RKO (cell line): ENCODE measurements at regions not wholly inside any gene's neighbourhood (a gene's known extent, or its start where the extent isn't known, plus 50 kb on each side); places are given as distances from the start of the nearest gene placed in this dataset.
"Not testable (repeated sequence)": the region's sequence is repeated elsewhere in the genome, so short reads cannot be mapped to it uniquely, and the experiment has no call there.

Experiments used
- DNase-seq: peaks from one replicate; pipeline ENCODE4 v3.0.0-alpha.2; 2016; ENCODE audit warnings: low spot score

DNA sequence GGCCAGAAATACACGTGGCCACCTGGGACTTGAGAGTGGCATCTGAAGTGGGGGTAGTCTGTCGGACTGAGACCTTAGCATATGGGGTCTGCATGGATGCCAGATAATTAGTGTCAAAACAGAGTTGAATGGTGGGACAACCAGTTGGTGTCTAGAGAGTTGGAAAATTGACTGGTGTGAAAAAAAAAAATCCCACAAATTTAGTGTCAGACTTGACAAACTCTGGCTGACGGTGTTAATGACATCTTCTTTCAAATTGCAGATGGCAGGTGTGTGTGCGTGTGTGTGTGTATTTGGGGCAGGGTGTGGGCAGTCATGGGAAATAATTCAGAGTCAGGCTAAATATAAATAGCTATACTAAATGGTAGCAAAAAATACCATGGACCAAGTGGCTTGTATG lies 365.4 kb upstream of the RGPD4 start:
- no peak for DNase-seq

DNA sequence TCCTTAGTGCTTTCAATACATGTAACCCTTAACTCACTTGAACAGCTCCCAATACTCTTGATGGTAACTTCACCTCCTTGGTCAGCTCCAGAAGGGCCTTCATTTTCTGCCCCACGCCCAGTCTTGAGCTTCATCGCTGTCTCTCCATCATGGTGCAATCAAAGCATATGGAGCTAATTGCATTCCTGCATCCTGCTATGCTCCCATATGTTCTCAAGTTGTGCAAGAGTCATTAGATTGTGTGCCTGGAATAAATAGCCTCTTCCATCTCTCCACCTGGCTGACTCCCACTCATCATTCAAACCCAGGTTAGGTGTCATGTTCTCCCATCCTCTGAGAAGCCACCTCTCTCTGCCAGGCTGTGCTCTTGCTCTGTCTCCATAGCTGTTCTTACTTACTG lies 364.5 kb upstream of the RGPD4 start:
- no peak for DNase-seq

DNA sequence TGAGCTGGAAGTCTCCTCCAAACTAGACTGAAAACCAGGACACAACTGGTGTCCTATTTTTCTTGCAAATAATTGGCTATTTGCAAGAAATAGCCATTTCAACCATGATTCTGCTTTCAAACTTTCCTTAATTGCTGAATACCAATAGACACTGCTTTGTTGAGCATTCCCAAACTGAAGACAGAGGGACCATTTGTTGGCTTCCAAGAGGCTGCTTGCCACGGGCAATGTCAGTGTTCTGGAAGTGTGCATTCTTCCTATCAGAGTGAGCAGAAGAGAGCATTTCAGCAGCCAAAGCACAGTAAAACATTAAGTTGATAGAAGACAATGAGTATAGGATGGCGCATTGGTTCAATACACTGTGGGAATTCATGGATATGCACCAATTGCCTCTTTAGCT lies 360.5 kb upstream of the RGPD4 start:
- no peak for DNase-seq

DNA sequence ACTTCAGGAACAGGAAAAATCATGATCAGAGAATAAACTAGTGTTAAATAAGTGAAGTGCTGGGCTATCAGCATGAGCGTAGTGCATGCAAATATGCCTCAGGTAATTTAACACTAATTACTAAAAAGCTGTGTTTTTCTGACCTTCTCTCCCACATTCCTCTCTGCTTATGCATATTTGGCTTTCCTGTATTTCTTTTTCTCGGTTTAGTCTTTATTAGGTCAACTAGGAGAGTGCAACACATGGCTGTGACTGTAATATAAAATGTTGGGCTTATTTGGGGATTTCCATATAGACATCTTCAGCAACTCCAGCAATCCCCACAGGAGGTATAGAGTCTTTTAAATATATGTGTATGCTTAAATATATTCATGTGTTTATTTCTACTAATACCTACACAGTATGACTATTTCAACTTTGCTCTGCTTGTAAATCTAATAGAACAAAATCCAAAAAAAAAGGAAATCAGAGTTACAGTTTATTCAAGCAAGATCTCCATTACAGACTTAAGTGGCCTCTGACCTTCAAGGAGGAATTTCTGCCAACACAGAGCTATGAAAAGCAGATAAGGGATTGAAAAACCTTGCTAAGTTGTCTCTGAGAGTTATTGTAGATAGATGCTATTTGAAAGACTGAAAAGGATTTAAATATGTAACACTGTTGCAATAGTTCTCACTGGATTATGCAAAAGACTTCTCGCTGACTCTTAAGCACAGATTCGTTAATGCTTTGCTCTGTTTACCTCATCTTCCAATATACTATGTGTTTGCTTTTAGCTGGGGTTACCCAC lies 359.5 kb upstream of the RGPD4 start:
- no peak for DNase-seq

DNA sequence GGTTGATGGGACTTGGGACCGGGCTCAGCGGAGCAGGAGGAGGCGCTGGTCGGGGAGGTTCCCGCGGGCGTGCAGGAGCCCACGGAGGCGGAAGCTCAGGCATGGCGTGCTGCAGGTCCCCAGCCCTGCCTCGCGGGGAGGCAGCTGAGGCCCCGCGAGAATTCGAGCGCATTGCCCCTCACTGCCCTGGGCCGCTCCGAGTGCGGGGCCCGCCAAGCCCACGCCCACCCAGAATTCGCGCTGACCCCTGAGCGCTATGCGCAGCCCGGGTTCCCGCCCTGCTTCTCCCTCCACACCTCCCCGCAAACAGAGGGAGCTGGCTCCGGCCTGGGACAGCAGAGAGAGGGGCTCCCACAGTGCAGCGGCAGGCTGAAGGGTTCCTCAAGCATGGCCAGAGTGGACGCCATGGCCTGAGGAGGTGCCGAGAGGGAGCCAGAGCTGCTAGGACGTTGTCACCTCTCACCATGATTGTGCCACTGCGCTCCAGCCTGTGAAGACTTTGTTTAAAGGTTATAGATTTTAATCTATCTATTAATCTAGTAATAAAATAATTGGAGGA lies 357.2 kb upstream of the RGPD4 start:
- no peak for DNase-seq

DNA sequence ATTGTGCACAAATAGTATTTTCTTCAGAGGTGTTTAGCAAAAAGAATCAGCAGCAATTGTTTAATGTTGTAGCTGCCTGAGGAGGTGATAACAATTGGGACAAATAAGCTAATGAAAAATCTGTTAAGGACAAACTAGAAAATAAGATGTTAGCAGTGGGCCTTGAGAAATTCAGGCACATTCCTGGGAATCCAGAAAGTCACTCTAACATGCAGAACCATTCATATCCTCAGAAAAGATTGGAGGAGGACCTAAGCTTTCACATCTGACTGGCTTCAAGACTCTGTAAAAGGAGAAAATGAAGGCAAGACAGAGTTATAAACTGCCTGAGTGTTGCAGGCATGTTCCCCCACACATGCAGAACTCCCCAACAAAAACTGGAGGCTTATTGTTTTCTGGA lies 353.5 kb upstream of the RGPD4 start:
- no peak for DNase-seq

DNA sequence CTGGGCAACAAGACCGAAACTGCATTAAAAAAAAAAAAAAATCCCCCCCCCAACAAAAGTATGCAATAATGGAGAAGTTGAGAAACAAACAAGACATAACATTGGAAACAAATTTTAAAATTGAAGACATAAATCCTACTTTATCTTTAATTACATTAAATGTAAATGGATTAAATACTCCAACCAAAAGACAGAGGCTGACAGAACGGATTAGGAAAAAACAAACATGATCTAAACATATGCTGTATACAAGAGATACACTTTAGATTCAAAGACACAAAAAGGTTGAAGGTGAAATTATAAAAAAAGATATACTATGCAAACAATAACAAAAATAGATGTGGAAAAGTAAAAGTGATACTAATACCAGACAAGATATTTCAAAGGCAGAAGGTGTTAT lies 350.8 kb upstream of the RGPD4 start:
- no peak for DNase-seq

DNA sequence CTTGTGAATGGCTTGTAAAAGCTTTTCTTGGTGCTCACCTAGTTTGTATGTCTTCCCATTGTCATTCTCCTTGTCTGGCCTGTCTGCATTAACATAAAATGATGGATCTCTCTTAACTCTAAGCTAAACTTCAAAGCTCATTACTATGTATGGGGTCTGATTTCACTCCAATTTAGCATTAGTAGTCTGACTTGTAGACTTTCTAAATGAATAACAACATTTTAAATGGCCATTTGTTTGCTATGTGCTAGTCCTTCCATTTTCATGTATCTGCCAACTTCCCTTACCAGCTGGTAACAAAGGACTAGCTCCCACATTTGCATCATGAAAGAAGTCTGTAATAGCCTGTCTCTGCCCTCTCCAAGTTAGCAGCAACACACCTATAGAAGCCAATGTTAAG lies 324.2 kb upstream of the RGPD4 start:
- no peak for DNase-seq

DNA sequence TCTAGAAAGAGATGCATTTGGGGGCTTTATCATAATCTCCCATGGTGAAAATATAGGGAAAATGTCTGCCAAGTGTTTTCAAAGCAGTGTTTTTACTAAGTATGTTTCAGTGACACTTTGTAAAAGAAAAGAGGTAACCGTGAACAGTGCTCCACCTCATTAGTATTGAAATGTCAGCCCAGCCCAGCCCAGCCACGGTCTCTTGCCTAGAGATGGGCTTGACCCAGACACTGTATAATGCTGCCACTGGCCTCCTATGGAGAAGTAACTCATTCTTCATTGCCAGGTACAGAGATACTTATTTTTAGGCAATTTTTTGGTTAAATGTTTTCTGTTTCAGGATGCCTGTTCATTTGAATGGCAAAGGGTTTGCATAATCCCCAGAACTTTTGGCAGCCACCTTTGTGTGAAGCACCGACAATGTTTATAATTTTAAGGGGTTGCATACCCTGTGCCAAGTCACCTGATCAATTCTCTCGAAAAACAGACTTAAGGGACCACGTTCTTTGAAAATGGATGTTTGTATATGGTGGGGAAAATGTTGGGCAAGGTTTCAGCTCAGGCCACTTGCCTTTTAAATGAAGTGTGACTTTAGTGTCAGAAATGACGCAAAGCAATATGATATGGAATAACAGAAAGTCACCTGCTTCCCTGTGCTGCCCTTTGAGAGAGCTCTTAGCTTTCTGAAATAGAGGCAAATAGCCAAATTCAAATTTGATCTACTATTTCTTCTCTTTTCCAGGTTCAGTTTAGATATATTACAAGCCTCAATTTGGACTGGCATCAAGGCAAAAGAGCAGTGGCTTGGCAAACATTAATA lies 314.5 kb upstream of the RGPD4 start:
- no peak for DNase-seq

DNA sequence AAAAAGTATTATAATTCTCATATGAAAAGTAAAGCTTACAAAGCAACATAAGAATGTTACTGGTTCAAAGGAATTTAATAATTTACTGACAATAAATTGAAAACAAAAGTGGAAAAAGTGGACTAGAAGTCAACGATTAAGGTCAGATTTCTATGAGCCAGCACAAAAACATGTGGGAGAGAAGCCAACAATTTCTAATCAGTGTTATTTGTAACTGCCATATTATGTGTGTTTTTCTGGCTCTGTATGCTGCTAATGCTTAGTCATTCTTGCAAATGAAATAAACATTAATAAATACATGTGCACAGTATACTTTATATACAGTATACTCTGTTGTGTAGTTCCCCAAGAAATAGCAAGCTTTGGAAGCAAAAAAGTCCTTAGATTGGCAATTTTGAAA lies 301.3 kb upstream of the RGPD4 start:
- DNase-seq: no peak

DNA sequence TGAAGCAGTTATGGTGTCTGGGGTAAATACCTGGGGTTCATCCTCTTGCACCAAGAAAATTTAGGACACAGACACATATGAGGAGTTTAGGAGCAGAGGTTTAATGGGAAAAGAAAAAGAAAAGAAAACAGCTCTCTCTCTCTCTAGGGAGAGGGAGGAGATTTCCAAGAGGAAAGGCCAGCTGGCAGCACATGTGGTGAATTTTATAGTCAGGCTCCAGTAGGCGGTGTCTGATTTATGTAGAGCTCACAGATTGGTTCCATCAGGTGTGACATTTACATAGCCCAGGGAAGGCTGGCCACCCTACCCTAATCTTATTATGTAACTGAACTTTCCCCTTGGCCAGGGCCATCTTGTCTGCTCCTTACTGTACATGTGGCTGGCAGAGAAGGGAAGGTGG lies 297.5 kb upstream of the RGPD4 start:
- peak; percentile 19 for DNase-seq

DNA sequence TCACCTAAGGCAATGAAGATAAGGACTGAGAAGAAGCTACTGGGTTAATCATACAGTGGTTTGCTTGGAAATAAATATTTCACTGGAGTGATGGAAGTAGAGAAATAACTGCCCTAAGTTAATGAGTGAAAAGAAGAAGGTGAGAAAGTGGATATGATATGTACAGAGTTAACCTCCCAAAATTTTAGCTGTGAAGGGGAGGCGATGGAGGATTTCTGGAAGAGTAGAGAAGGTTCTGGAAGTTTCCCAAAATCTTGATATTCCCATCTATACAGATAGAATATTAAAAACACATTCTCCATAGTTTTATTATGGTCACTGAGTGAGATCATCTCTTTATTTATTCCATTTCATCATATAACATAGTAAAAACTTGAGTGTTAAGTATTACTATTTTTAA lies 296.6 kb upstream of the RGPD4 start:
- DNase-seq: no peak

DNA sequence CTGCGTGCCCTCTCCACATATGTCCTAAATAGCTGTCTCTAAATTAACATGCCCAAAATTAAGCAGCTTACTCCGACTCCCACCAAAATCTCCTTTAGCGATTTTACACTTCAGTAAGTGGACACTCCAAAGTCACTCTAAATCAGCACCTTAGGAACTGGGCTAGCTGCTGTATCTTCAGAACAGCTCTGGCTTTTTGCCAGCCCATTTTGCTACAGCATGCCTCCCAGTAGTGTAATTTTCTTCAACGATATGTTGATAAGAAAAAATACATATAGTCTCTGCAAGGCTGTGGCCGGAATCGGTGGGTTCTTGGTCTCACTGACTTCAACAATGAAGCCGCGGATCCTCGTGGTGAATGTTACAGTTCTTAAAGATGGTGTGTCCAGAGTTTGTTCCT lies 291.8 kb upstream of the RGPD4 start:
- DNase-seq: no peak

DNA sequence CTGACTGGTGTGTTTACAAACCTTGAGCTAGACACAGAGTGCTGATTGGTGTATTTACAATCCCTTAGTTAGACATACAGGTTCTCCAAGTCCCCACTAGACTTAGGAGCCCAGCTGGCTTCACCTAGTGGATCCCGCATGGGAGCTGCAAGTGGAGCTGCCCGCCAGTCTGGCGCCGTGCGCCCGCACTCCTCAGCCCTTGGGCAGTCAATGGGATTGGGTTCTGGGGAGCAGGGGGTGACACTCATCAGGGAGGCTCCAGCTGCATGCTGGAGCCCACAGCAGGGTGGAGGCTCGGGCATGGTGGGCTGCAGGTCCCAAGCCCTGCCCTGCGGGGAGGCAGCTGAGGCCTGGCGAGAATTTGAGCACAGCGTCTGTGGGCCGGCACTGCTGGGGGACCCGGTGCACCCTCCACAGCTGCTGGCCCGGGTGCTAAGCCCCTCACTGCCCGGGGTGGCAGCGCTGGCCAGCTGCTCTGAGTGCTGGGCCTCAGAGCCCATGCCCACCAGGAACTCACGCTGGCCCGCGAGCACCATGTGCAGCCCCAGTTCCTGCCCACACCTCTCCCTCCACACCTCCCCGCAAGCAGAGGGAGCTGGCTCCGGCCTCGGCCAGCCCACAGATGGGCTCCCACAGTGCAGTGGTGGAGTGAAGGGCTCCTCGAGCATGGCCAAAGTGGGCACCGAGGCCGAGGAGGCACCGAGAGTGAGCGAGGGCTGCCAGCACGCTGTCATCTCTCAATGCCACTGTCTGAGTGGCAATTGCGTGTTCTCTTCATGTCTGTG lies 290.6 kb upstream of the RGPD4 start:
- not testable (repeated sequence) for DNase-seq

DNA sequence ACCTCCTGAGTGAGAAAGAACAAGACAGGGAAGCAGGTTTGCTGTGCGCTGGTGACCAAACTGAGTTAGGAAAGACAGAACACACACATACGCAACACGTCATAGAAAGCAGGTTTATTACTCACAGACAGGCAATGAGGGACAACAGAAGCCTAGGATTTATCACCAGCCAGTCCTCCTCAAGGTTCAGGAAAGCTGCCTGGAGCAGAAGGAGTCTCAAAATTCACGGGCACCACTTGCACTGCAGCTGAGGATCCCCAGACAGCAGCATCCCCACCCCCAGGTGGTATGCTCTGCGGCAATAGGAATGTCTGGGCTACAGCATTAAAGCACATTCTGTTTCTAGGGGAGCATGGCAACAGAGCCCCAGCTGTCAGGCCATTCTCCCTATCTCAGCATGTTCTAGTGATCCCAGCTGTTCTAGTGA lies 284.4 kb upstream of the RGPD4 start:
- no peak for DNase-seq

DNA sequence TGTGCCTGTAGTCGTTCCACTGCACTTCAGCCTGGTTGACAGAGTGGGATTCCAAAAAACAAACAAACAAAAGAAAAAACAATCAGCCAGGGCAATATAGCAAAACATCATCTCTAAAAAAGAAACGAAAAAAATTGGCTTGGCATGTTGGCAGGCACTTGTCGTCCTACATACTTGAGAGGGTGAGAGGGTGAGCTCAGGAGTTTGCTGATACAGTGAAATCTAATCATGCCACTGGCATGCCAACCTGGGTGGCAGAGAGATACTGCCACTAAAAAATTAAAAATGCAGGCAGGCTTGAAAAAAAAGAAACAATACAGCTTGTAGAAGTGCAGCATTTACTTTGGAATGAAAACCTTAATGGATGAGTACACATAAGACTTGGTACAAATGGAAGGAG lies 282.9 kb upstream of the RGPD4 start:
- no peak for DNase-seq

DNA sequence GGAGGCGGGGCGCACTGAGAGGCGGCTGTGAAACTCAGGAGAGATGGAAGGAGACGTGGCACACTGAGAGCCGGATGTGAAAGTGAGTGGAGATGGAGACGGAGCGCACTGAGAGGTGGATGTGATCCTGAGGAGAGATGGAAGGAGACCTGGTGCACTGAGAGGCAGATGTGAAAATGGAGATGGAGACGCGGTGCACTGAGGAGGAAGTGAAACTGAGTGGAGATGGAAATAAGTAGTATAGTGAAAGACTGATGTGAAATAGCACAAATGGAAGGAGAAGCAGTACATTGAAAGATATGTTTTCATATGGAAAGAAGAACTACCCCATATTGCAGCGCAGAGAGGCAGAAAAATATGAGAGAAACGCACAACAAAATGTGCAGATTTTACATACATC lies 281.6 kb upstream of the RGPD4 start:
- no peak for DNase-seq

DNA sequence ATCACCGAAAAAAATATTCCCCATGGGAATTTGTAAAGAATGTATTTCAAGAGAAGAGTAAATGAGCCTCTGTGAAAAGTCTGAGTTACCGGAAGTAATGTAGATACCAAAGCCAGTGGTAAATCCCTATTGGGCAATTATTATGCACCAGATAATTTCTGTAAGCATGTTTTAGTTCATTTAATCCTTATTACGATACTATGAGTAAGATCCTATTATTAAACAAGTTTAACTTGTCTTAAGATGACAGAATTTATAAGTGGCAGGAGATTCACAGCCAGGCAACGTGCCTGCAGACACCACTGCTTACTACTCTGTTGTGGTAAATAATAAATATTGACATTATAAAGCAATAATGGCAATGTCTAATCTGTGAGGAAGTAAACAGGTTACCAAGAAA lies 280.8 kb upstream of the RGPD4 start:
- no peak for DNase-seq

DNA sequence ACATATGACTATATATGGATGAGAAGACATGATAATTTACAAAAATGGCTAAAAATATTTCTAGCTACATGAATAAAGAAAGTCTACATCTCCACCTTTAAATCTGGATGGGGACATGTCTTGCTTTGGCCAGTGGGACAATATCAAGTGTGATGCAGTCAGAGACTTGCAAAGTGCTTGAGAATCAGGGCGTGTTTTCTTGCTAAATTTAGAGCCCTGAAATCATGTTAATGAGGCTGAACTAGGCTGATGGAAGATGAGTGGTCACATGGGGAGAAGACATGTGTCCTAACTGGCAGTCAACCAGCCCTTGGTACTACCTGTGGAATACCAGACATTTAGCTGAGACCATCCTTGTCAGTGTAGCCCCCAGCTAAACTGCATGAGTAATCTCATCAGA lies 278.5 kb upstream of the RGPD4 start:
- DNase-seq: no peak

DNA sequence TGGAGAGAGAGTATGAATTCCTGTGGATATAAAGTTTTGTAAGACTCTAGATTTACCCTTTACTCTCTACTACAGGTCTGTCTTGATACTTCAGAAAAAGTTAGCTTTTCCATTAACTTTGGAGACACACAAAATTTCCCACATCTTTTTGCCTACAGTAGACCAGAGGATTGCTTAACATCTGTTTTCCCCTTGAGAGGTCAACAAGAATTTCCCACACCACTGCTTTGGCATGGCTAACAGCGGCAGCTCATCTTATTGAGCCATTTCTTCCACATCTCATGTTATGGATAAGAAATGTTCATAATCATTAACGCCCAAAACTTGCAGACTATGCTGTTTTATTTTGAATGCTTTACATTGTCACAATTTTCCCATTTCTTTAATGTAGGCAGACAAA lies 273.6 kb upstream of the RGPD4 start:
- no peak for DNase-seq

DNA sequence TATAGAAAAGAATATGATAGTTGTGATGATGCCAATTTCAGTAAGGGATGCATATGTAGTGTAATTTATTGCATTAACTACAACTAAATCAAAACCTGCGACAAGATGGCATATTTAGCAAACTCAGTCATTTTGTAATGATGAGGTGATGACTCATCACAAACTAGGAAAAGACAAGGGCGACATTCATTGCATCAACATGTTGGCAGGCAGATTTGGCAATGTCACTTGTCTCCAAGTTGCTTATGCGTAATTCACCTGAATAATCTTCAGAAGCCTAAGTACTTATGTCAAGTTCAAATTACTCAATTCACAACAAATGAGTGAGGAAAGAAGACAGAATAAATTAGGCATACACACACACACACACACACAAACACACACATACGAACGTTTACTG lies 273.2 kb upstream of the RGPD4 start:
- peak; percentile 45 for DNase-seq

DNA sequence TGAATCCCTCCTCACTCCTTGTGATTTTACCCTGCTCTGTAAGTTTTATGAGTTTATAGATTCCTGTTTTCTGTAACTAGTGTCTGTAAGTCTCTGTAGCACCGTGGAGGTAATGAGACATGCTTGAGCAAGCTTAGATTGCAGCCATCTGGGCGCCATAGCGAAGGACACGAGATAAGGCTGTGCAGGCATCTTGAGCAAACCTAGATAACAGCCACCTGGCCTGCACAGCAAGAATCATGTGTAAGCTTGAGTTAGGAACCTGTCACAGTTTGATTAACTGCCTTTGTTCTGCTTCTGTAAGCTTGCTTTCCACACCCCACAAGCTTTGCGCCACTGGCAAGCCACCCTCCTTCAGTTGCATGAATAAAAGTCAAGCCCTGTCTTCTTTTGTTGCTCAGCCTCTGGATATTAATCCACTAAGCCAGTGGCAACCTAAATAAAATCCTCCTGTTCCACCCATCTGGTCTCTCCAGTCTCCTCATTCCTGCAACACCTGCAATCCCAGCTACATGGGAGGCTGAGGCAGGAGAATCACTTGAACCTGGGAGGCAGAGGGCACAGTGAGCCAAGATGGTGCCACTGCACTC lies 270.6 kb upstream of the RGPD4 start:
- no peak for DNase-seq
